VCaP (cell line): ENCODE measurements at regions not wholly inside any gene's neighbourhood (a gene's known extent, or its start where the extent isn't known, plus 50 kb on each side); places are given as distances from the start of the nearest gene placed in this dataset.
A peak's percentile ranks its signal among the peaks of the same experiment; 100 is the strongest.
"Not testable (repeated sequence)": the region's sequence is repeated elsewhere in the genome, so short reads cannot be mapped to it uniquely, and the experiment has no call there.

Experiments used
- H3K27ac ChIP-seq: fragments of 450-650 bp; 2 replicates; pipeline ENCODE4 v1.5.1; 2017
- CTCF ChIP-seq: fragments of 450-650 bp; conservative IDR thresholded peaks from 2 replicates; pipeline ENCODE4 v1.5.1; 2017; ENCODE audit warnings: mild to moderate bottlenecking, moderate library complexity

- H3K27ac ChIP-seq = no peak overlapping the region
- TF ChIP-seq CTCF = no peak
Observed at GRCh38 chr6:135710042-135710441, 141.5 kb upstream of the PDE7B start.

- H3K27ac ChIP-seq = peak overlapping the region; percentile 28
- TF ChIP-seq CTCF = no peak
Observed at GRCh38 chr6:135722190-135722589, 129.3 kb upstream of the PDE7B start.

- H3K27ac ChIP-seq = peak overlapping the region; percentile 28
- TF ChIP-seq CTCF = no peak
Observed at GRCh38 chr6:135722679-135723078, 128.8 kb upstream of the PDE7B start.

- TF ChIP-seq CTCF = no peak
- H3K27ac ChIP-seq = peak overlapping the region; percentile 47
Observed at GRCh38 chr6:135728589-135728988, 122.9 kb upstream of the PDE7B start.

GRCh38 chr6:135731116-135731515, 120.4 kb upstream of the PDE7B start:
- TF ChIP-seq CTCF = no peak
- H3K27ac ChIP-seq = no peak overlapping the region

- H3K27ac ChIP-seq = not testable (repeated sequence)
Observed at GRCh38 chr6:135736351-135736750, 115.2 kb upstream of the PDE7B start.

GRCh38 chr6:135738636-135739035, 112.9 kb upstream of the PDE7B start:
- no peak for TF ChIP-seq CTCF
- no peak overlapping the region for H3K27ac ChIP-seq

GRCh38 chr6:135739288-135739687, 112.2 kb upstream of the PDE7B start:
- H3K27ac ChIP-seq = no peak overlapping the region
- TF ChIP-seq CTCF = no peak
